ENCODE measurements at regions not wholly inside any gene's neighbourhood (a gene's known extent, or its start where the extent isn't known, plus 50 kb on each side); places are given as distances from the start of the nearest gene placed in this dataset.
"Not testable (repeated sequence)": the region's sequence is repeated elsewhere in the genome, so short reads cannot be mapped to it uniquely, and the experiment has no call there.

DNA sequence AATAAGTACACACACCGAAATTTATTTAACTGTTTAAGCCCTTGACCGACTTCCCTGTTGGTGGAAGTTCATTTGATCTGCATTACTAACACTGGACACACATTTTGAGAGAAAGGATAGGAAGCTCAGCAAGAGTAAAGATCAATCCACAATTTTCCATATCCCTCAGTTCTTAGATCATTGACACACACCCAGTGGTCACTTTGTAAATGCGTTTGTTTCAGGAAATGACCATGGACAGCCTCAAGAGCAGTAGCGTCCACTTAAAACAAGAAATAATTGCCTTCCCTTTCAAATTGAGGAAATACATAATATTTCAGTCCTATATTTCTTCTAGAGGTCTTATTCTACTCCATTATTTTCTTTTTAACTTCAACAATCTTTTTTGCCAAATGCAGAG is 511.5 kb upstream of the PTBP2 start:
- TF ChIP-seq, protein P1, sequence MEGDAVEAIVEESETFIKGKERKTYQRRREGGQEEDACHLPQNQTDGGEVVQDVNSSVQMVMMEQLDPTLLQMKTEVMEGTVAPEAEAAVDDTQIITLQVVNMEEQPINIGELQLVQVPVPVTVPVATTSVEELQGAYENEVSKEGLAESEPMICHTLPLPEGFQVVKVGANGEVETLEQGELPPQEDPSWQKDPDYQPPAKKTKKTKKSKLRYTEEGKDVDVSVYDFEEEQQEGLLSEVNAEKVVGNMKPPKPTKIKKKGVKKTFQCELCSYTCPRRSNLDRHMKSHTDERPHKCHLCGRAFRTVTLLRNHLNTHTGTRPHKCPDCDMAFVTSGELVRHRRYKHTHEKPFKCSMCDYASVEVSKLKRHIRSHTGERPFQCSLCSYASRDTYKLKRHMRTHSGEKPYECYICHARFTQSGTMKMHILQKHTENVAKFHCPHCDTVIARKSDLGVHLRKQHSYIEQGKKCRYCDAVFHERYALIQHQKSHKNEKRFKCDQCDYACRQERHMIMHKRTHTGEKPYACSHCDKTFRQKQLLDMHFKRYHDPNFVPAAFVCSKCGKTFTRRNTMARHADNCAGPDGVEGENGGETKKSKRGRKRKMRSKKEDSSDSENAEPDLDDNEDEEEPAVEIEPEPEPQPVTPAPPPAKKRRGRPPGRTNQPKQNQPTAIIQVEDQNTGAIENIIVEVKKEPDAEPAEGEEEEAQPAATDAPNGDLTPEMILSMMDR (conservative IDR thresholded peaks at IDR 0.05; ENCODE audit: control insufficient read depth, insufficient read depth, low read depth, low read length) = no peak
- no peak for DNase-seq (ENCODE audit: low read depth)
- H3K4me3 ChIP-seq (ENCODE audit: control insufficient read depth, low read depth, low read length) = no peak overlapping the region

DNA sequence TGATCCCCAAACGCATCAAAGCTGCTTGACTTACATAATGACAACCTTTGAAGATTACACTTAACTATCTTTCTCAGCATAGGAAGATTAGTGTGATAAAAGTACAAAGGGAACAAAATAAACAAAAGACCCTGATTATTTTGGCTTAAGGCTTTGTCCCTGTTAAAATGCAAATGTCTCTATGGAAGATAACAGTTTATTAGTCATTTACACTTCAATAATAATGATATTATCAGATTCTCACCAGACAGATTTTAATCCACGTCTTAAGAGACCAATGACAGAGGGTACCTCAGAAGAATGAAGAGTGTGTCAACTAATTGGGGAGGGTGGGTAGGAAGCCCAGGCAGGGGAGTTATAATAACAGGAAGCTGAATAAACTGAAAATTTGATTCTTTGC is 510.4 kb upstream of the PTBP2 start:
- TF ChIP-seq, protein P1 (conservative IDR thresholded peaks at IDR 0.05; ENCODE audit: control insufficient read depth, insufficient read depth, low read depth, low read length) = no peak
- H3K4me3 ChIP-seq (ENCODE audit: control insufficient read depth, low read depth, low read length) = no peak overlapping the region
- no peak for DNase-seq (ENCODE audit: low read depth)

DNA sequence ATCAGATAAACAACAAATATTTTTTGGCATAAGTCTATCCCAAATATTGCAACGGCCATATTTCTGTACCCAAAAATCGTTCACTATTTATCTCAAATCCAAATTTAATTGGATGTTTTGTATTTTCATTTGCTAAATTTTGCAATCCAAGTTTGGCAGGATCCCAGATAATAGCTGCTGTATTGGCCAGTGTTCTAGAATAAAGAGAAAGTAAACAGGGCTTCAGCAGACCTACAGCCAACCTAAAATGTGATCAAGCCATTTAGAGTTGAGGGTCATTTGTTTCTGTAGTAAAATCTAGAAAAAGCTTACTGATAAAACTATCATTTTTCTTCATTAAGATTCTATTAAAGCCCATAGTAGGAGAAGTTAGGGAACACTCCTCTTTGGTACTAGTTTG is 506.6 kb upstream of the PTBP2 start:
- H3K4me3 ChIP-seq (ENCODE audit: control insufficient read depth, low read depth, low read length) = no peak overlapping the region
- DNase-seq (ENCODE audit: low read depth) = peak; percentile 23
- TF ChIP-seq, protein P1 (conservative IDR thresholded peaks at IDR 0.05; ENCODE audit: control insufficient read depth, insufficient read depth, low read depth, low read length) = no peak

DNA sequence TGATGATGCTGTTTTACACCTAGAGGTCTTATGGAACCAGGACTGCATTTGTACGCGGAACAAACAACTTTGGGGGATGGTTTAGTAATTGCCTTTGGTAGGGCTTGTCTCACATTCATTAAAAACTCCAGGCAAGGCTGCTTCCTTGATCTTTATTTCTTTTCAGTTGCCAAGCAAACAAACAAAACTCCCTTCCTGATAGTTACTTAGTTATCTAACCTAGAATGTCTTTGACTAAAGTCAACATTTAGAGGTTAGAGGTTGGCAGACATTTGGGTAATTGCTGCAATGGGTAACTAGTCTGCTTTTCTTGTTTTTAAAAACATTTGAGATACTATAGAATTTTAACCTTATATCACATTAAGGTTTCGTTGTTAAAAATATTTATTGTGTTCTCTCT is 500.9 kb upstream of the PTBP2 start:
- H3K4me3 ChIP-seq (ENCODE audit: control insufficient read depth, low read depth, low read length) = no peak overlapping the region
- no peak for DNase-seq (ENCODE audit: low read depth)
- TF ChIP-seq, protein P1 (conservative IDR thresholded peaks at IDR 0.05; ENCODE audit: control insufficient read depth, insufficient read depth, low read depth, low read length) = no peak

DNA sequence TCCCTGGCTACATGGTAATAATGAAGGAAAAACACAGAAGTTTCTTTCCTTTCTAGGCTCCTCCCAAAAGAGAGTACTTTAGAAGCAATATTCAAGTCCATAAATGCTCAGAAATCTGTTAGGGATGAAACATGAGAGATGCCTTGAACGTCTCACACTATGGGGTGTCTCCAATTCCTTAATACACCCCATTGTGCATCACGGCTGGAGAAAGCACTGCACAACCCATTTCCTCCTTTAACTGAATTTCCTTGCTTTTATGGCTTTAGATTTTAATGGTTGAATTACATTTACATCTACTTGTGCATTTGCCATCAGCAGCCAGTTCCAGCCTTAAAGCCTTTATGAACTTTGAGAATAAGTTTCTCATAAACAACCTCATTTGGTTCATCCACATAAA is 498.9 kb upstream of the PTBP2 start:
- no peak overlapping the region for H3K4me3 ChIP-seq (ENCODE audit: control insufficient read depth, low read depth, low read length)
- DNase-seq (ENCODE audit: low read depth) = no peak
- TF ChIP-seq, protein P1 (conservative IDR thresholded peaks at IDR 0.05; ENCODE audit: control insufficient read depth, insufficient read depth, low read depth, low read length) = no peak

DNA sequence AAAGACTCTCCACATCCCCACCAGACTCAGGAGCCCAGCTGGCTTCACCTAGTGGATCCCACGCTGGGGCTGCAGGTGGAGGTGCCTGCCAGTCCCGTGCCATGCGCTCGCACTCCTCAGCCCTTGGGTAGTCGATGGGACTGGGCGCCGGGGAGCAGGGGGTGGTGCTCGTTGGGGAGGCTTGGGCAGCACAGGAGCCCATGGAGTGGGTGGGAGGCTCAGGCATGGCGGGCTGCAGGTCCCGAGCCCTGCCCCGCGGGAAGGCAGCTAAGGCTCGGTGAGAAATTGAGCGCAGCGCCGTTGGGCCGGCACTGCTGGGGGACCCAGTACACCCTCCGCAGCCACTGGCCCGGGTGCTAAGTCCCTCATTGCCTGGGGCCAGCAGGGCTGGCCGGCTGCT is 497.4 kb upstream of the PTBP2 start:
- DNase-seq (ENCODE audit: low read depth); H3K4me3 ChIP-seq (ENCODE audit: control insufficient read depth, low read depth, low read length): not testable (repeated sequence)

DNA sequence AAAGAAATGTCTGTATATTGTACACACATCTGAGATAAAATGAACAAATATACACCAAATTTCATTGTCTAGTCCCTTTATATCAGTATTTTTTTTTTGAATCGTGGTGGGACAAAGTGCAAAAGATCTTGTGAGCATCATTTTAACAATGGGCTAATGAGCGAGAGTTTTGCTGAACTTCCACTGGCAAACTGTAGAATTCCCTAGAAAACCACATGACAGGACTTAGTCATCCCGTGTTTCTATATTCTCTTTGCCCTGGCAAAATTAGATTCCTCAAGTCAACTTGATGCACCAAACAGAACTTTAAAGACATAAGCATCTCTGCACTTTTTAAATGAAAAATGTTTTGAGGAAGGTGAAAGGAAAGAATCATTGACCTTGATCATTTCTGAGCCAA is 488.2 kb upstream of the PTBP2 start:
- TF ChIP-seq, protein P1 (conservative IDR thresholded peaks at IDR 0.05; ENCODE audit: control insufficient read depth, insufficient read depth, low read depth, low read length) = no peak
- peak; percentile 17 for DNase-seq (ENCODE audit: low read depth)
- H3K4me3 ChIP-seq (ENCODE audit: control insufficient read depth, low read depth, low read length) = no peak overlapping the region

Data from fibroblast of mammary gland (primary cell).